Smooth muscle cell of the brain vasculature (primary cell): ENCODE measurements at regions not wholly inside any gene's neighbourhood (a gene's known extent, or its start where the extent isn't known, plus 50 kb on each side); places are given as distances from the start of the nearest gene placed in this dataset.
"Not testable (repeated sequence)": the region's sequence is repeated elsewhere in the genome, so short reads cannot be mapped to it uniquely, and the experiment has no call there.

ENCODE experiments used
- DNase-seq: peaks from one replicate; pipeline ENCODE4 v3.0.0-alpha.2; 2012; ENCODE audit warnings: low read depth, low spot score

DNA sequence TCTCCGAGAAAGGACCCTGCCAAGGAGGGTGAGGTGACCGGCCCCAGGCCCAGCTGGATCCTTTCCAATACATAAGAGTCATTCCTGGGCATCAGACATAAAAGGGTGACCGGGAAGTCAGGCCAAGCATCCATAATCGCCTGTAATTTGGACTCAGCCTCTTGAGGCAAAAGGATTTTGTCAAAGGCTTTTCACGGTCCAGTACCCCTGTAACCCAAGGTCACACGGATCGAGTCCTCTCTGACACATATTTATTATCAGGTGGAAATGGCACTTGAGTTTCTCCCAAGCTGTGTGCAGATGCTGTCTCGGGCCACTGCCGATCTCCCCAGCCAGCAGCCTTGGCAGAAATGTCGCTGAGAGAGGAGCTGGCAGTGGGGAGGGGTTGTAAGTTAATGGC, 556.5 kb downstream of the MN1 start:
- no peak for DNase-seq

- DNase-seq = no peak
These were observed 555.0 kb downstream of the MN1 start for GRCh38 chr22:27246558-27246957.

GRCh38 chr22:27247701-27248434, 553.7 kb downstream of the MN1 start:
- DNase-seq = no peak

- no peak for DNase-seq
These were observed 551.1 kb downstream of the MN1 start for GRCh38 chr22:27250418-27250817.

- no peak for DNase-seq
These were observed 550.7 kb downstream of the MN1 start for GRCh38 chr22:27250886-27251285.

DNA sequence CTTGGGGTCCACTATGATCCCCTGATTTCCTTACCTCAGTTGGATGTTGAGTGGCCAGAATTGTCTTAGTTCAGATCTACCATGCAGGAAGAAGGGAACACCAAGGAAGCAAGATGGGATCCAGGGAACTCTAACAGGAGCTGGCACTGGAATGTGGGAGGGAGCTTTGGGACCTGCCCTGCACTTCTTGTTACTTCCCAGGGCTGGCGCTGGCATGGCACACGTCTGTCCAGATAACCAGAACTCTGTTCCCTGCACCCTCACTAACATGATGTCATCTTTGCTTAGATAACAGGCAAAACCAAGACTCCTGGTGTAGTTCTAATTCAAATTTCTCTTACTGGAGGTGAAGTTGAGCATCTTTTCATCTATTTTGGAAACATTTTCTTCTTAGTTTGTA, 550.0 kb downstream of the MN1 start:
- no peak for DNase-seq

- no peak for DNase-seq
These were observed 549.1 kb downstream of the MN1 start for GRCh38 chr22:27252282-27253049.

GRCh38 chr22:27253108-27253902, 548.3 kb downstream of the MN1 start:
- DNase-seq = no peak

GRCh38 chr22:27254063-27254462, 547.5 kb downstream of the MN1 start:
- DNase-seq = not testable (repeated sequence)

DNA sequence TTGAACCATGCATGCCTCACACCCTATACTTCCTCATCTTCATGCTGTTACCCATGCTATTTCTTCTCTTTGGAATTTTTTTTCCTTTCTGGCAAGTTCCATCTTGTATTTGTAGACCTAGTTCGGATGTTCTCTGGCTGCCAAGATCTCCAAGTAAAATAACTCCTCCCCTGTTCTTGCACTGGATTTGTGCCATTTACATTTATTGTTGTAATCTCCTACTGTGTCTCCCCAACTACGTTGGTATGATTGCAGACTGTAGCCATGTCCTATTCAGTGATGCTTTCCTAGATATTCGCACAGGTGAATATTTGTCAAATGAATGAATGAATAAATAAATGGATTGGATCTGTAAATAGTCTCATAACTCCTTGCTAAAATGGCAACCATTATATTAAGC, 546.0 kb downstream of the MN1 start:
- DNase-seq = no peak

- no peak for DNase-seq
These were observed 543.6 kb downstream of the MN1 start for GRCh38 chr22:27257987-27258386.

- no peak for DNase-seq
These were observed 542.9 kb downstream of the MN1 start for GRCh38 chr22:27258616-27259172.

GRCh38 chr22:27259433-27259832, 542.1 kb downstream of the MN1 start:
- no peak for DNase-seq

GRCh38 chr22:27260087-27260698, 541.4 kb downstream of the MN1 start:
- no peak for DNase-seq

- DNase-seq = no peak
These were observed 539.2 kb downstream of the MN1 start for GRCh38 chr22:27262361-27262760.

GRCh38 chr22:27264184-27264583, 537.4 kb downstream of the MN1 start:
- DNase-seq = no peak

DNA sequence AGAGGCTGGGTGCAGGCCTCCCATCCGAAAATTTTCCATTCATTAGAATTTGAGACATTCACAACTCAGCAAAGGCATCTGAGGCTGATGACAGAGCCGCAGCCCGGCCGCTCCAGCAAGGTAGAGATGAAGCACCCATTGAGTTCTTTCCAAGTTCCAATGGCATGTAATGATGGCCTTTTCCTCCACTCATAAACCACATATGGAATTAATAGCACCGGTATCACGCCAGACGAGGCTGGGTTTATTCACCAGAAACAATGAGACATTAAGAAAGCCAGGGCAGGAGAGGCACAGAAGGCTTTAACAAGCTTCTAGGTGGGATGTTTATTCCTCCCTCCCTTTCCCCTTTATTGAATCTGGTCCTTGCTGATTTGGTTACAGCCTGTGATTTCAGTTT, 534.4 kb downstream of the MN1 start:
- DNase-seq = no peak

- no peak for DNase-seq
These were observed 531.6 kb downstream of the MN1 start for GRCh38 chr22:27269751-27270543.

DNA sequence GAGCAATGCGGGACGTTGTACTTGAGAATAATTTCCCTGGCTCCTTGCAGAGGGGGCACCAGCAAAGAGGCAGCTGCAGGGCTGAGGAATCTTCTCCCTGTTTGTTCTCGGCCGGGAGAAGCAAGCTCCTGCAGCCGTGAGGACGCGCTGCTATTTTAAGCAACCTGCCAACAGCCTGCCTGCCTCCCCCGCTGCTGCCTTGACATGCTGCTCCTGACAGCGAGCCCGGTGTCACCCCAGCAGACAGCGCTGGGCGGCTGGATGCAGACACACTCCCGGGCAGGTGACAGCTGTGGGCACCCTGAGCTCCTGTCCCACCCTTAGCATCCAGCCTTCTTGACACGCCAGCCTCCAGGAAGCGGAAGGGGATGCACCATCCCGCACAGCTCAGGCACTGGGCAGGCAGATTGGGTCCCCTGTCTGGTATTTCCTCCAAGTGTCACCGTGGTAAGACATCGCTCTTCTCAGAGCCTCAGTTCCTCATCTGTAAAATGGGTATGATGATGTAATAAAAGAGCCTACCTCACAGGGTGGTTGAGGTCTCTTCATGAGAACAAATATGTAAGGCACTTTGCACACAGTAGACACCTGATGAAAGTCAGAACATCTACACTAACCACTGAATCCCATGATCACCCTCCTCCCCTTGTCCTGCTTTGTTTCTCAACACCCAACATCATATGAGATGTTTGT, 530.6 kb downstream of the MN1 start:
- no peak for DNase-seq

- no peak for DNase-seq
These were observed 528.1 kb downstream of the MN1 start for GRCh38 chr22:27273436-27273835.
